Aorta (tissue), 5 donors: ENCODE measurements at regions not wholly inside any gene's neighbourhood (a gene's known extent, or its start where the extent isn't known, plus 50 kb on each side); places are given as distances from the start of the nearest gene placed in this dataset.
"Not testable (repeated sequence)": the region's sequence is repeated elsewhere in the genome, so short reads cannot be mapped to it uniquely, and the experiment has no call there.

Source experiments
- ATAC-seq: fragments of 200-7000 bp; cut with Tn5 transposase; one replicate; pipeline ENCODE4 v1.9.1; 2022; ENCODE audit warnings: moderate library complexity; ENCODE audit not compliant: low FRiP score
- DNase-seq, 2 donors: peaks; one replicate each; pipeline ENCODE4 v3.0.0-alpha.2; 2020
- H3K27ac ChIP-seq, 2 donors: one replicate each; pipeline ENCODE4 v1.5.1; 2013; ENCODE audit warnings: low read length in 2 of 2, mild to moderate bottlenecking in 2 of 2, moderate library complexity in 2 of 2, control low read depth in 1 of 2, inconsistent platforms in 1 of 2, low read depth in 1 of 2
- H3K27me3 ChIP-seq, 2 donors: one replicate each; pipeline ENCODE4 v1.6.1; 2013; ENCODE audit warnings: control low read depth in 1 of 2, low read length in 1 of 2, mild to moderate bottlenecking in 1 of 2, moderate library complexity in 1 of 2; ENCODE audit not compliant: insufficient read depth in 2 of 2, control insufficient read depth in 1 of 2
- H3K36me3 ChIP-seq, 2 donors: one replicate each; pipeline ENCODE4 v1.6.1; 2013; ENCODE audit warnings: control low read depth in 1 of 2, low read length in 1 of 2, mild to moderate bottlenecking in 1 of 2; ENCODE audit not compliant: insufficient read depth in 2 of 2, control insufficient read depth in 1 of 2
- H3K4me1 ChIP-seq, 2 donors: one replicate each; pipeline ENCODE4 v1.6.1; 2013; ENCODE audit warnings: low read length in 2 of 2, control low read depth in 1 of 2, mild to moderate bottlenecking in 1 of 2, moderate library complexity in 1 of 2; ENCODE audit not compliant: insufficient read depth in 2 of 2, control insufficient read depth in 1 of 2
- H3K4me3 ChIP-seq, 2 donors: one replicate each; pipeline ENCODE4 v1.5.1; 2013; ENCODE audit warnings: low read length in 2 of 2, control low read depth in 1 of 2, mild to moderate bottlenecking in 1 of 2
- H3K9me3 ChIP-seq: one replicate; pipeline ENCODE4 v1.6.1; 2013; ENCODE audit warnings: mild to moderate bottlenecking, low read length; ENCODE audit not compliant: control insufficient read depth
- WGBS, 2 donors: extraction: QIAGEN DNeasy Blood & Tissue Kit; methylation state at CpG; one replicate each; pipeline ENCODE4 v1.1.7; 2013; 5-methylcytosine and 5-hydroxymethylcytosine counted together
- intact Hi-C, 2 donors: fragments of 100-400 bp; cut with DNase I; formaldehyde crosslinking; loops; one replicate each; pipeline versions ENCODE4 v1.14.2 to v1.15.0; 2022
- donor health status: healthy with polysubstance abuse.
- donor health status: Bipolar disorder and iron deficiency.
- donor health status: DM: no; HTN: no; CAD: no.
- donor health status: DM: no; HTN: no; CAD: no.
- donor health status: DM: yes; HTN: yes; CAD: no.

DNA sequence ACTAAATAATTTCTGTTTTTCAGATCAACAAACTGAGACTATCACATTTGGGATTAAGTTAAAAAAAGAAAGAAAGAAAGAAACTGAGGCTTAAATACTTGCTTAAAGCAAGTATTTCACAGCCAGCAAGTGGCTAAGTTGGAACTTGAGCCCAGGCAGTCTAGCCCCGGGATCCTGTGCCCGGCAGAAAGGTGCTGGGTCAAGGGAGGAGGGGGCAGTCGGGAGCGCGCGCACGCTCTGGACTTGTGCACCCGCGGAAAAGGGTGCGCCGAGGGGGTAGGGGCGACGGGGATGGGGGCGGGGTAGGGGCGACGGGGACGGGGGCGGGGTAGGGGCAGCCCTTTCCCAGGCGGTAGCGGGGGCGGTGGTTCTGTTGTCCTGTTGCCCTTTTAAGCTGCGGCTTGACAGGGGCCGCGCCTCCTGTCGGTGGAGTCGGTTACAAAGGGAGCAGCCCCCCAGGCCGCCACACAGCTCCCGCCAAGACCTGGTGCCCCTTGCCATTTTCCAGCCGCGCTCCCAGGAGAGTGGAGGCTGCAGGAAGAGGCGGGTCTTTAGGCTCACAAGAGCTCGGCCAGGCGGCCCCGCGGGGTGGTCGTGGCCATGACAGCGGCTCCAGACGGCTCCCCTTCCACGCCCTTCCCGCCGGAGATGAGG lies 60.6 kb downstream of the GOLGA8T start:
- H3K4me3 ChIP-seq, H3K27me3 ChIP-seq, intact Hi-C loops, H3K9me3 ChIP-seq, ATAC-seq, H3K4me1 ChIP-seq, DNase-seq, H3K27ac ChIP-seq, H3K36me3 ChIP-seq: not testable (repeated sequence)
- WGBS, 2 donors, result 0 to 3% methylated on average over 3 to 20 of the region's 41 CpGs

DNA sequence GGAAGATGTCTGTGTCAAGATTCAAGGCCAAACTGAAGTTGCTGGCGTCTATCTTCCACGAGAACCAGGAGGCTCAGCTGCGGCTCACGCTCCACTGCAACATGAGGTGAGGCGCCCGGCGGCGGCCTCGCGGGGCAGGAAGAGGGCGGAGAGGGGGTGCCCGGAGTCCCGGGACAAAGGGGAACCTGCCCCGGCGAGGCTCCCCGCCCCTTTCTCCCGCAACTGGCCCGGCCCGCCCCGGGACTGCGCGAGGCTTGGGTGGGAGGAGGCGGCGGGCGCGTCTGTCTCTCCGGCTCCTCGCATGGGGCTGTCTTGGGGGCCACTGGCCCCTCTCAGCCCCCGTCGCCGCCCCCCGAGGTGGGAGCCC lies 61.1 kb downstream of the GOLGA8T start:
- DNase-seq, result peak; percentile 53 to 77
- H3K4me3 ChIP-seq, H3K36me3 ChIP-seq, H3K9me3 ChIP-seq, H3K27ac ChIP-seq, H3K4me1 ChIP-seq, H3K27me3 ChIP-seq, intact Hi-C loops: not testable (repeated sequence)
- peak; percentile 67 for ATAC-seq
- WGBS, 2 donors, result 0 to 1% methylated on average over 11 to 31 of the region's 32 CpGs

DNA sequence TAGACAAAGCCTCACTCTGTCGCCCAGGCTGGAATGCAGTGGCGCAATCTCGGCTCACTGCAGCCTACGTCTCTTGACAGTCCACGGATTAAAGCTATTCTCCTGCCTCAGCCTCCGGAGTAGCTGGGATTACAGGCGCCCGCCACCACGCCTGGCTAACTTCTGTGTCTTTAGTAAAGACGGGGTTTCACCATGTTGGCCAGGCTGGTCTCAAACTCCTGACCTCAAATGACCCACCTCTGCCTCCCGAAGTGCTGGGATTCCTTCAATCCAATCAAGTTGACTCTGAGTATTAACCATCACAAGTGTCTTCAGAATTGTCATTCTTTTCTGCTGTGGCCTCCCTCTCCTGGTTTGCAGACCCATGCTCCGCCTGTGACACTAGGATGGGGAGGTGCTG lies 61.9 kb downstream of the GOLGA8T start:
- H3K9me3 ChIP-seq, ATAC-seq, H3K27ac ChIP-seq, H3K4me3 ChIP-seq, H3K27me3 ChIP-seq, intact Hi-C loops, H3K36me3 ChIP-seq, H3K4me1 ChIP-seq, DNase-seq: not testable (repeated sequence)
- WGBS, 2 donors, result 87 to 94% methylated on average over 6 to 11 of the region's 12 CpGs

DNA sequence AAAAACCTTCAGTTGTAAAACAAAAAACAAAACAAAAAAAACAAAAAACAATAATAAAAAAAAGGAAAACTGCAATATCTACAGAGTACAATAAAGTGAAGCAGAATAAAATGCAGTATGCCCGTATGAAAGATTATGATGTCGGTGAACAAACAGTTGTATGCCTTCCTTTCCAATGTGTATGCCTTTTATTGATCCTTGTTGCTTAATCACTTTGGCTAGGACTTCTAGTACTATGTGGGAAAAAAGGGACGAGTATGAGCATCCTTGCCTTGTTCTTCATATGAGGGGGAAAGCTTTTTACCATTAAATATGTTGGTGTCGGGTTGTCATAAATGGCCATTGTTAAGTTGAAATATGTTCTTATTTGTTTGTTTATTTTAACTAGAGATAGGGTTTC lies 66.7 kb downstream of the GOLGA8T start:
- H3K9me3 ChIP-seq, H3K27me3 ChIP-seq, H3K4me1 ChIP-seq, ATAC-seq, H3K27ac ChIP-seq, H3K4me3 ChIP-seq, H3K36me3 ChIP-seq, intact Hi-C loops, DNase-seq: not testable (repeated sequence)
- WGBS, 2 donors, result 88 to 95% methylated on average over 2 of the region's 4 CpGs

DNA sequence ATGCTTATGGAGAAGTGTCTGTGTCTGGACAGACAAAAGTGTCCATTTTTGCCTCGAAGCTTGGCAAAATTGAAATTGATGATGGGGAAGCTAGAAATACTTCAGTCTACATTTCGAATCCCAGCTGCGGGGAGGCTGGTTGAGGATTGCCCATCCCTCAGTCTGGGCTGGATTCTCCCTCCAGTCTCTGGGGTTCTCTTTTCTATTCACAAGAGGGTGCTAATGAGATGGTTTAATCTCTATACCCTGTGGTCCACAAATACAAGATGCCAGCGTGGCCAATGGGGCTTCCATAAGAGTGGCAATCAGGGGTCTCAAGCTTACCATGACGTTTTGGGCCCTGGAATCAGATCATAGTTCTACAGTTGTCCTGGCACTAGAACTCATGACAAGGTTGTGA lies 78.9 kb downstream of the GOLGA8T start:
- H3K27me3 ChIP-seq, H3K9me3 ChIP-seq, H3K4me3 ChIP-seq, H3K4me1 ChIP-seq, H3K27ac ChIP-seq, ATAC-seq, H3K36me3 ChIP-seq, DNase-seq, intact Hi-C loops: not testable (repeated sequence)
- WGBS, 2 donors, result no CpG with 5 or more reads among the region's 5 CpGs

DNA sequence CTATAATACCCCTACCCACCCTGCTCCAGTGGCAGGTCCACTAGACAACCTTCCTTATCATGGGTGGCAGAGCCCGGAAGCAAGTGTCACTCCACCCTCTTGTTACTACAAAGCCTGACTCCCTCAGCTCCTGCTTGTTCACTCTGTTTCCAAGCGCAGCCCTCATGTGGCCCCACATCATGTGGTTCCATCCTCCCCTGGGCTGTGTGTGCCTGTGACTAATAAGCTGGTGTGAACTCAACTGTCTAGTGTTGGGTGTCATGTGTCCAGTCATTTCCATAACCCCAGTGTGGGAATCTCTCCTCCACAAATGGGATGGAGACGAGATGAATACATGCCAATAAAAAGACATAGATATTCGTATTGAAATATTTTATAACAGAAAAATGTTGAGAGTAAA lies 87.0 kb downstream of the GOLGA8T start:
- intact Hi-C loops, H3K27ac ChIP-seq, H3K4me3 ChIP-seq, H3K27me3 ChIP-seq, H3K9me3 ChIP-seq, H3K36me3 ChIP-seq, H3K4me1 ChIP-seq, DNase-seq: not testable (repeated sequence)
- peak; percentile 38 for ATAC-seq
- WGBS, 2 donors, result no CpG with 5 or more reads among the region's 4 CpGs

DNA sequence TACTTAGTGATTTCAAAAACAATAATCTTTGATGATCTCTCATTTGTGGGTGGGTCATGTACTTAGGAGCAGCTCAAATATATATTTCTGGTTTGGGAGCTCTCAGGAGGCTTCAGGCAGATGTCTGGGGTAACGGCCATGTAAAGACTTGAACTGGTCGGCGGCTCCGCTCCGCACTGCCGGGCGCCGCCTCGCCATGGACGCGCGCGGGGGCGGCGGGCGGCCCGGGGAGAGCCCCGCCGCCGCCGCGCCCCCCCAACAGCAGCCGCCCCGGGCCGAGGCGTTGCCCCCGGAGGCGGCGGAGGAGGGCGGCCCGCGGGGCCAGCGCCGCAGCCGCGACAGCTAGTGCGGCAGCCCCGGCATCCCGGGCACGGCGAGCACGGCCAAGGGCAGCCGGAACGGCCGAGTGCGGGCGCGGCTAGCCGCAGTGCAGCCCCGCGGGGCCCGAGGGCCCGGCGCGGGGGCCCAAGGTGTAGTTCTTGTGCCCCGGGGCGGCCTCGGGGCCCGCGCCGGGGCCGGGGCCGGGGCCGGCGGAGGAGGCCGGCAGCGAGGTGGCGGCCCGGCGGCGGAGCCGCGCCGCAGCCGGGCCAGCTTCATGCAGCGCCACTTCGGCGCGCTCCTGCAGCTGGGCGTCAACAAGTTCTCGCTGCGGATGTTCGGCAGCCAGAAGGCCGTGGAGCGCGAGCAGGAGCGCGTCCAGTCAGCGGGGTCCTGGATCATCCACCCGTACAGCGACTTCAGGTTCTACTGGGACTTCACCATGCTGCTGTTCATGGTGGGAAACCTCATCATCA lies 88.1 kb downstream of the GOLGA8T start:
- H3K27ac ChIP-seq, H3K27me3 ChIP-seq, H3K36me3 ChIP-seq, ATAC-seq, DNase-seq, H3K9me3 ChIP-seq, intact Hi-C loops, H3K4me3 ChIP-seq, H3K4me1 ChIP-seq: not testable (repeated sequence)
- WGBS, 2 donors, result 0 to 1% methylated on average over 9 to 46 of the region's 91 CpGs

DNA sequence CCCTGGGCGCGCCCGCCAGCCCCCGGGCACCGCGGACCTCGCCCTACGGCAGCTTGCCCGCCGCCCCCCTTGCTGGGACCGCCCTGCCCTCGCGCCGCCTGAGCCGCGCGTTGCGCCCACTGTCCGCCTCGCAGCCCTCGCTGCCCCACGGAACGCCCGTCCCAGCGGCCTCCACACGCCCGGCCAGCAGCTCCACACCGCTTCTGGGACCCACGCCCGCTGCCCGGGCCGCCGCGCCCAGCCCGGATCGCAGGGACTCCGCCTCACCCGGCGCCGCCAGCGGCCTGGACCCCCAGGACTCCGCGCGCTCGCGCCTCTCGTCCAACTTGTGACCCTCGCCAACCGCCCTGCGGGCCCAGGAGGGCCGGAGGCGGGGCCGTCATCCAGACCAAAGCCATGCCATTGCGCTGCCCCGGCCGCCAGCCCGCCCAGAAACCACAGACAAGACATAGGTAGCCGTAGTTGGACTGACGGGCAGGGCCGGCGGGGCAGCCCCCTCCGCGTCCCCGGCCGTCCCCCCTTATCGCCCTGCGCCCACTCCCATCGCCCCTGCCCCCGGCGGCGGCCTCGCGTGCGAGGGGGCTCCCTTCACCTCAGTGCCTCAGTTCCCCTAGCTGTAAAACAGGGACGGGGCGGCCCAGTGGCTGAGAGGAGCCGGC lies 90.5 kb downstream of the GOLGA8T start:
- H3K9me3 ChIP-seq, H3K4me1 ChIP-seq, H3K27ac ChIP-seq, intact Hi-C loops, H3K36me3 ChIP-seq, H3K4me3 ChIP-seq, H3K27me3 ChIP-seq, DNase-seq, ATAC-seq: not testable (repeated sequence)
- WGBS, 2 donors, result 3 to 4% methylated on average over 10 to 66 of the region's 77 CpGs
